ENCODE measurements at regions not wholly inside any gene's neighbourhood (a gene's known extent, or its start where the extent isn't known, plus 50 kb on each side); places are given as distances from the start of the nearest gene placed in this dataset.
"Not testable (repeated sequence)": the region's sequence is repeated elsewhere in the genome, so short reads cannot be mapped to it uniquely, and the experiment has no call there.

DNA sequence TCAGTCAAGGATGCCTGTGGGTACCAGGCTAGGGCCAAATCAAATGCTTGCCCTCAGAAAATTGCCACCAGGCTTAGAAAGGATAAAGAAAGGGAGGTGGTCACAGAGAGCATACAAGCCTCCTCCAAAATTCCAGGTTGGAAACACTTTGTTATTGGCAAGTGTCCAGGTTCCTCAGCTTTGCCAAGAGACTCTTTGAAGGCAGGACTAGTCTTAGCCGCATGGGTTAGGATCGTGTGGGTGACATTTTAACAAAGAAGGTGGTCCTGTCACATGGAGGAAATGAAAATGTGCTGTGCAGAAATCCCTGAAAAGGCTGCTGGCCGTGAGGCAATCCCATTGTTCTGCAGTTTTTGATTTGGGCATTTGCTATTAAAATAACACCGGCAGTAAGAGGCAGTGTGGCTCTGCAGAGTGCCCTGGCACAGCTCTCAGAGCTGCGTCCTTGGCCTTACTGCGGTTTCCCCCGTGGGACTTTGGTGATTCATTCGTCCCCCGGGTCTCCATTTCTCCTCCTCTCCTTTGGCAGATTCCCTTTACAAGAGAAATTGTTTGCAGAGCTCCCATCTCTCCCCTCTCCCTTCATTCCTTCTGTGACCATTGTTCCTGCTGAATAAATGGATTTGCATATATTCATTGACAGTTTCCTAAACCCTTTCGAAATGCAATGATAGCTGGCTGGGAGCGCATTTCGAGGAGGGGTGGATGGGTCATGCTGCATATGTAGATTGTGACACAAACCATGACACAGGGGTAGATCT, 187.3 kb downstream of the VAPA start:
- in situ Hi-C loops (cut with HindIII; ENCODE audit: low pct_ligation_motif_present, low pct_unique_long_range_greater_than_20kb, low sequenced_read_pairs) = no loop called here
- DNase-seq = no peak

DNA sequence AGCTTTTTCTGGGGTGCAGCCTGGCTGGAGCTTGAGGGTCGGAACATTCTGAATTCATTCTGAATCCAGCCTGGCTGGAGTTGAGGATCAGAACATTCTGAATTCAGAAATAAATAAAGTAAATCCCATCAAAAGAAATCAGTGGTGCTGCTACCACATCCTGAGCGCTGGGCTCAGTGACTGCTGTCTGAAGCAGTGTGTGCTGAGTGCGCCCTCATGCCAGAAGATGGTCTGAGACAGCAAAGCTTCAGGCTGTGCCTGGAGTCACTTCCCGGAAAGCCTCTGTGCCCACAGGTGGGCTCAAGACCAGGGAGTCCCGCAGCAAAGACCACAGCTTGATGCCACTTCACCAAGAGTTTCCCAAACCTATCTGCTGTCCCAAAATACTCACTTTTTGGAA, 187.9 kb downstream of the VAPA start:
- DNase-seq = no peak
- in situ Hi-C loops (cut with HindIII; ENCODE audit: low pct_ligation_motif_present, low pct_unique_long_range_greater_than_20kb, low sequenced_read_pairs) = no loop called here

DNA sequence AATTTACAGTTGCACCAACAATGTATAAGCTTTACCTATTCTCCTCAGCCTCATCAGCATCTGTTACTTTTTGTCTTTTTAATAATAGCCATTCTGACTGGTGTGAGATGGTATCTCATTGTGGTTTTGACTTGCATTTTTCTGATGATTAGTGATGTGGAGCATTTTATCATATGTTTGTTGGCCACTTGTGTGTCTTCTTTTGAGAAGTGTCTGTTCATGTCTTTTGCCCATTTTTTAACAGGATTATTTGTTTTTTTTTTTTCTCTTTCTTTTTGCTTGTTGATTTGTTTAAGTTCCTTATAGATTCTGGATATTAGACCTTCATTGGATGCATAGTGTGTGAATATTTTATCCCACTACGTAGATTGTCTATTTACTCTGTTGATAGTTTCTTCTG, 191.3 kb downstream of the VAPA start:
- in situ Hi-C loops (cut with HindIII; ENCODE audit: low pct_ligation_motif_present, low pct_unique_long_range_greater_than_20kb, low sequenced_read_pairs); DNase-seq: not testable (repeated sequence)

DNA sequence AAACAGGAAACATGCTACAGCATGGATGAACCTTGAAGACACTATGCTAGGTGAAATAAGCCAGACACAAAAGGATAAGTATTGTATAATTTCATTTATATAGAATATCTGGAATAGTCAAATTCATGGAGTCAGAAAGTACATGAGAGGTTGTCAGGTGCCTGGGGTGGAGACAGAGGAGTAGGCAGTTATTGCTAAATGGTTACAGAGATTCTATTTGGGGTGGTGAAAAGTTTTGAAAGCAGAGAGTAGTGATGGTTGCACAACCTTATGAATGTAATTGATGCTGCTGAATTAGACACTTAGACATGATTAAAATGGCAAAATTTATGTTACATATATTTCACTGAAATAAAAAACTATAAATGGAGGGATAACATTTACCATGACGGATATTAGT, 197.4 kb downstream of the VAPA start:
- DNase-seq = no peak
- in situ Hi-C loops (cut with HindIII; ENCODE audit: low pct_ligation_motif_present, low pct_unique_long_range_greater_than_20kb, low sequenced_read_pairs) = no loop called here

DNA sequence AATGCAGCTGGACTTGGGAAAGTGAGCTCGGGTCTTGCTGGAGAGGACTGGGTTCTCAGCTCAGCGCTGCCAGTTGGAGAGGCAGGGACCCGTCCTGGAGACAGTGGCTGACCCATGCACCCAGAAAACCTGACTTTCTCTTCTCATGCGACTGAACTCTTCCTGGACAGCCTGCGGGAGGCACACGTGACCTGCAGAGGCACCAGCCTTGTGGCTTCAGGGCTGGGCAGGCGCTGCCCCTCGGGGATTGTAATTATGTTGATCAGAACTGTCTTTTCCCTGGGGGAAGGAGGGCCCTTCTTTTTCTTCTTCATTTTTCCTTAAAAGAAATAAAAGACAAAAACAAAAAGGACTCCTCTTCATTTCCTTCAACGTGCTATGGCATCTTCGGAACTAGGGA, 198.1 kb downstream of the VAPA start:
- in situ Hi-C loops (cut with HindIII; ENCODE audit: low pct_ligation_motif_present, low pct_unique_long_range_greater_than_20kb, low sequenced_read_pairs) = no loop called here
- no peak for DNase-seq

DNA sequence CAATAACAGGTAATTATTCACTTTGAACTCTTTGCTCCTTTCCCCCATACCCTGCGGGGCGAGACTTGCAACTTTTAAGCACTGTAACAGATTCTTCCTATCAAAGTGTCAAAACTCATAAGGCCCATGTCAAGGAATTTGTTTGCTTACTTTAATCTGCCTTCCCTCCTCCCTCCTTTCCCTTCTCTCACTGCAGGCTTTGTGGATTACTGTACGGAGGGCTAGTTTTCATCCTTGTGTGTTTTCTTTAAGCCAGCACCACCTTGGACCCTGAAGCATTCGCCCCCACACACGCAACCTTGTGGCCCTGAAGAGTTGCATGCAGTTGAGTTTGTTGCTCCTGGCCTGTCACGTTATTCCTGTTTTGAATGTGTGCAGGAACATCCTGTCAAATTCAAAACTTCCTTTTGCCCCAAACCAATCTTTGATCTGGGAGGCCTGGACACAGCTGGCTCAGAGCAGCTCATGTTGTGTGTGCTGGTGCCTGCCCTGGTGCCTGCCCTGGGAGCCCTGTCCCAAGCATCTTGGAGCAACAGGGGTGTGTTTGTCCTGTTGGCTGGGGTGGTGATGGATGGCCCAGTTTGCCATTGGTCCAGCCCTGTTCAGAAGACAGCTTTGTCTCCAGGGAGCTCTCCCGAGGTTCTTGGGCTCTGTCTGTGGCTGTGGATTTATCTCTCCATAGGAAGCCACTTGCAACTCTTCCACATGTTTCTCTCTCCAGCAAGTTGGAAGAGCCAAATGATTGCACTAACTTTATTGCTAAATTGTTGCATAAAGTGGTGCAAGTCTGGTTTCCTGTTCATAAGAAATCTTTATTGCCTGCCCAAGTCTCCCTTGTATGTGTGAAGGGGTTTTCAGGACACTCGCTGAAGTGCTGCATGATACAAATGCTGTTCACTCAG, 199.6 kb downstream of the VAPA start:
- in situ Hi-C loops (cut with HindIII; ENCODE audit: low pct_ligation_motif_present, low pct_unique_long_range_greater_than_20kb, low sequenced_read_pairs) = no loop called here
- DNase-seq = no peak

DNA sequence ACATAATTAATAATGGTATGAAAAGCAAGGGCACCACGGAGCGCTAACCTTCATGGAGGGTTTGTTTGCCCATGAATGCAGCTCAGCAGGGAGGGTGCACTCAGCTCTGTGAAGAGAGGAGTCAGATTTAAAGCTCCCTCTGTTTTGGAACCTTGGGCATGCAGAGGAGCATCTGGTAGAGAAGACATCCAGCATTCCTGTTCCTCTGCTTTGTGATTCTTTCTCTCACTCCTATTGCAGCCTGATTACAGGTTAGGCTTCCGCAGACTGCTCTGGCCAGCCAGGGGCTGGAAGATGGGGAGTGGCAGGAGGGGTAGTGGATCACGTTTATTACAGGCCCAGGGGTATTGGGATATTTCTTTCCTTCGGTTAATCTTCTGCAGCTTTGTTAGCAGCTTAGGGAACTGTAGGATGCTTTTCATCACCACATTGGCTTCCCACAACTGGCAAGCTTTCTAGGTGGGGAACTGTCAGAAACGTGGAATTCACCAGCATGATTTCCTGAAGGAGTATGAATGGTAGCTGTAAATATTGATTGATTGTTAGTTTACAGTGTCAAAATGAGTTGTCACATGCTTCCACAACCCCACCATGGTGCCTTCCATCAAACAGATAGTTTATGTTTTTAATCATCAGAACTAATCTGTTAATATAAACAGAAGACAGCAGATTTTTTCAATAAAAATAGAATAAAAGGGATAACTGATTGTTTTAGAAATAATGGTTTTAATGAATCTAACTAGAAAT, 201.1 kb downstream of the VAPA start:
- no peak for DNase-seq
- in situ Hi-C loops (cut with HindIII; ENCODE audit: low pct_ligation_motif_present, low pct_unique_long_range_greater_than_20kb, low sequenced_read_pairs) = no loop called here

DNA sequence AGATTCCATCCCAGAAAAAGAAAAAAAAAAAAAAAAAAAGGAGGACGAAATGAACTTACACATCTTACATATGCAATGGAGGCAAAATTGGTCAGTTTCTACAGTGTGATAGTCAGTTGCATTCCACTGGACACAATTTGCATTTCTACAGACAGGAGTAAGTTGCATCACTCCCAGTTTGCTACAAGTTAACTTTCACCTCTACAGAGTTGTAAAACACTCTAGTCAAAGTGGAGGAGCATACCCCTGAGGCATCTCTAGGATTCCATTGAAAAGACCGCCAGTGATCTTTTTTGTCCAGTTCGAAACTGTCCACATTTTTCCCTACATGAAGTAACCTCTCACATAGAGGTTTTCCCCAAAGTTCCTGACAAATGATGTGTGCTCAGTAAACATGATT, 202.8 kb downstream of the VAPA start:
- in situ Hi-C loops (cut with HindIII; ENCODE audit: low pct_ligation_motif_present, low pct_unique_long_range_greater_than_20kb, low sequenced_read_pairs) = no loop called here
- no peak for DNase-seq

DNA sequence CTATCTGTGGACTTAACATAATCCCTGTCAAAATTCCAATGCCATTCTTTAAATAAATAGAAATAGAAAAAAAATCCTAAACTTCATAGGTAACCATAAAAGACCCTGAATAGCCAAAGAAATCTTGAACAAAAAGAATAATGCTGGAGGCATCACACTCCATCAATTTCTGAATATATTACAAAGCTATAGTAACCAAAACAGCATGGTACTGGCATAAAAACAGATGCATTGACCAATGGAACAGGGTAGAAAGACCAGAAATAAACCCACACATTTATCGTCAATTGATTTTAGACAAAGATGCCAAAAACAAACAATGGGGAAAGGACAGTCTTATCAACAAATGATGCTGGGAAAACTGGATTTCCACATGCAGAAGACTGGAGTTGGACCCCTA, 205.7 kb downstream of the VAPA start:
- in situ Hi-C loops (cut with HindIII; ENCODE audit: low pct_ligation_motif_present, low pct_unique_long_range_greater_than_20kb, low sequenced_read_pairs) = no loop called here
- no peak for DNase-seq

DNA sequence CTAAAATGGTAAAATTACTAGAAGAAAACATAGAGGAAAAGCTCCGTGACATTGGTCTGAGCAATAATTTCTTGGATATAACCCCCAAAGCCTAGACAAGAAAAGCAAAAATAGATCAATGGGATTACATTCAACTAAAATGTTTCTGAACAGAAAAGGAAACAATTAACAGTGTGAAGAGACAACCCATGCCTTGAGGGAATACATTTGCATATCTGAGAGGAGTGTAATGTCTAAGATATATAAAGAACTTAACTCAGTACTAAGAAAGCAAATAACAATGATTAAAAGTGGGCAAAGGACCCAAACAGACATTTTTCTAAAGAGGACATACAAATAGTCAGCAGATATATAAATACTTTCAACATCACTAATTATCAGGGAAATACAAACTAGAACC, 206.2 kb downstream of the VAPA start:
- in situ Hi-C loops (cut with HindIII; ENCODE audit: low pct_ligation_motif_present, low pct_unique_long_range_greater_than_20kb, low sequenced_read_pairs) = no loop called here
- DNase-seq = no peak

DNA sequence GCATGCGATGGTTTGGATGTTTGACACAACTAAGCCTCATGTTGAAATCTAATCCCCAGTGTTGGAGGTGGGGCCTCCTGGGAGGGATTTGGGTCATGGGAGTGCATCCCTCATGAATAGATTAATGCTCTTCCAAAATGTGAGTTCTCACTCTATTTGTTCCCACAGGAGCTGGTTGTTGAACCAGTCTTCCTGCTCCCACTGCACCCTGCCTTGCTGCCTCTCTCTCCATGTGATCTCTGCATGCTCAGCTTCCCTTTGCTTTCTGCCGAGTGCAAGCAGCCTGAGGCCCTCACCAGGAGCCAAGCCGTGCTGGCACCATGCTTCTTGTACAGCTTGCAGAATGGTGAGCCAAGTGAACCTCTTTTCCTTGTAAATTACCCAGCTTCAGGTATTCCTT, 206.8 kb downstream of the VAPA start:
- in situ Hi-C loops (cut with HindIII; ENCODE audit: low pct_ligation_motif_present, low pct_unique_long_range_greater_than_20kb, low sequenced_read_pairs) = no loop called here
- DNase-seq = no peak

DNA sequence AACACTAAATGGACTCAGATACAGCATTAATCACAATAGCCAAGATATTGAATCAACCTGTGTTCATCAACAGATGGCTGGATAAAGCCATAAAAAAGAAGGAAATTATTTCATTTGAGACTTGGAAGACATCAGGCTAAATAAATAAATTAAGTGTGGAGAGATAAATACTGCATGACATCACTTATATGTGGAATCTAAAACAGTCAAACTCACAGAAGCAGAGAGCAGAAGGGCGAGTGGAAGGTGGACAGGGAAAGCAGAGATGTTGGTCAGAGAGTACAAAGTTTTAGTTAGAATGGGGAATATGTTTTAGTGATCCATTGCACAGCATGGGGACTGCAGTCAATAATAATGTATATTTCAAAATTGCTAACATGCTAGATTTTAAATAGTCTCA, 207.2 kb downstream of the VAPA start:
- DNase-seq = no peak

DNA sequence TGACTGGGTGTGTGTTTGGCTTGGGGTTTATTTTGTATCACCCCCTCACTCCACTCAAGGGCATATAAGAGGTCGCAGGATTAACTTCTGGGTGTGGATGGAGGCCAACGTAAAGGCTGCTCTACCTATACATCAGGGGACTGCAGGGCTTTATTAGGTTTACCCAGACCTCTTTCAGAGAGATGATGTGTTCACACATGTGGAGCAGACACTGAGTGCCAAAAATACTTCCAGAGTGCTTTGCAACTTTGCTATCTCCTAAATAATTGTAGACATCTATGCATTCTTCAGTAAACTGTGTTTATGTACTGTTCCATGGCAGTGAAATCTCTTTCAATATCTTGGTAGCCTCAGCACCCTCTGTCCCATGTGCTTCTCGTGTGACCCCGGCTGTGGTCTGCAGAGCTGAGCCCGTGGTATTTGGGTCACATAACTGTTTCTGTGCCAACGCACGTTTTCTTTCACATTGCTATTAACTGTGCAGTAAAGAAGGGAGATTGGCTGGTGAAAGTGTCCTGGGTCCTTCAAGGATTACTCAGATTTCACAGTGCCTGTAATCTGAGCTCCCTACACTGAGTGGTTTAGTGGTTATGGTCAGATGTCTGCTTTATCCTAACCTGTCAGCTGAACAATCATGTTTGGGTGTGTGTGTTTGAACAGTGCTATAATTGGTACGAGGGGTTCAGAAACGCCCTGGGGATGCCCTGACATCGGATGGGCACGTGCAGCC, 208.1 kb downstream of the VAPA start:
- in situ Hi-C loops (cut with HindIII; ENCODE audit: low pct_ligation_motif_present, low pct_unique_long_range_greater_than_20kb, low sequenced_read_pairs) = no loop called here
- no peak for DNase-seq

More for the DNA sequence above, 207.2 kb downstream of the VAPA start:
- in situ Hi-C loops (cut with HindIII; ENCODE audit: low pct_ligation_motif_present, low pct_unique_long_range_greater_than_20kb, low sequenced_read_pairs) = no loop called here

DNA sequence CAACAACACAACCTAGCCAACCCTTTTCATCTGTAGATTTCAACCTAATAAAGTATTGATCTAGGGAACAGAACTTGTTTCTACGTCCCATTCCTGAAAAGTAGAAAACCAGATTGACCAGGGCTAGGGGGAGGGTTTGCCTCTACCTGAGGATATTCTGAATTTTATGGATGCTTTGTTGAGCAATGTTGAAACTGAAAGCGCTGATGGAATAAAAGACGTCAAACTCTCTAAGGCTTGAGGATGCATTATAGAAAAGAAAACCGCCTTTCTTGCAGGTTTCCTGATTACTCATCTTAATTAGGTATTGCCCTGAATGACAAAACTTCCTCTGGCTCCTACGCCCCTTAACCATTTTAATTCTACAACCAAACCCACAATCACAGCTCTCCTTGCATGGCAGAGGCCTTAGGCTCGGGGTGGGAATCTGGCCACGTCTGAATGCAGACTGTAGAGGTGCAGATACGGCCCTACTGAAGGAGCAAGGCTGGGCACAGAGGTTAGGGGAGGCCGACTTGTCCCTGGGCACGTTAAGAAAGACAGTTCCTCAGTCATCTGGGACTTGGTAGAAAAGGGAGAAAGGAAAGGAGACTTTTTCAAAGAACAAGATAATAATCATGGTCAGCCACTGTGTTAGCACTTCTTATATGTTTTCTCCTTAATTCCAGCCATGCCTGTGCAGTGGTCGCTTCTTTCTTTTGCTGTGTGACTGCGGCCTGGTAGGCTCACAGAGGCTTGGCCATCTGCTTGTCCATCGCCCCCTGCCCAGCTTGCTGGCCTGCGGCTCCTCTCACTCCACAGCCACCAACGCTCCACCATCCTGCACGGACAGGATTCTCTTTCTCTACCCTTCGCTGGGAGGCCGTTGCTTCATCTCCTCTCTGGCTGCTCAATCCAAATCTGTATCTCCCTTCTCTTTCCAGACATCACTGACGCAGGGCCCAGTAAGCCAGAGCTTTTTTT, 209.5 kb downstream of the VAPA start:
- no peak for DNase-seq
- in situ Hi-C loops (cut with HindIII; ENCODE audit: low pct_ligation_motif_present, low pct_unique_long_range_greater_than_20kb, low sequenced_read_pairs) = no loop called here

DNA sequence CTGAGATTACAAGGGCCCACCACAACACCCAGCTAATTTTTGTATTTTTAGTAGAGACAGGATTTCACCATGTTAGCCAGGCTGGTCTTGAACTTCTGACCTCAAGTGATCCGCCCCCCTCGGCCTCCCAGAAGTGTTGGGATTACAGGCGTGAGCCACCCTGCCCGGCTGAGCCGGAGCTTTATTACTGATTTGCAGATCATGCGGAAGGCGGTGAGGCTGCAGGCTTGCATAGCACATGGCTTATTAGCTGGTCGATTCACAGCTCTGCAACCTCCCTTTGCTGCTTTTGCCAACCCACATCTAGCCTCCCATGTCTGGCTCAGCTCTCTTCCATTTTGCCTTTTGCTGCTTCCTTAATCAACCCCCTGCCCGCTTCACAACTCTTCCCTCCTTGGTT, 210.3 kb downstream of the VAPA start:
- no peak for DNase-seq
- in situ Hi-C loops (cut with HindIII; ENCODE audit: low pct_ligation_motif_present, low pct_unique_long_range_greater_than_20kb, low sequenced_read_pairs) = no loop called here

DNA sequence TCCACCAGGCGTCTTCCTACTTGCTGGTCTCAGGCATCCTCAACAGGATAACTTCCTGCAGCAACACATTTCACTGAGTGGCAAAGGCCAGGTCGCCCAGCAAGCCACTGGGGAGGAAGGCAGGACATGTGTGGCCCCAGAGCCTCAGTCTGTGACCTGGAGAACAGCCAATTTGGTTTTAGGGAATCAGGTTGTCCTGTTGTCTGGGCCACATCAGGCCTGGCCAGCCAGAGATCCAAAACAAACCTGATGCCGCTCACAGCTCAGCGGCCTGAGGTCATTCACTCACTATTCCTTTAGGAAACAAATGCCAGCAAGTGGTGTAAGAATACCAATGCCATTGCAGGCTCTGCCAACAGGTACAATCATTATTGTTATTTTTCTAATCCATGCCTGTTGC, 210.7 kb downstream of the VAPA start:
- in situ Hi-C loops (cut with HindIII; ENCODE audit: low pct_ligation_motif_present, low pct_unique_long_range_greater_than_20kb, low sequenced_read_pairs) = no loop called here
- no peak for DNase-seq

DNA sequence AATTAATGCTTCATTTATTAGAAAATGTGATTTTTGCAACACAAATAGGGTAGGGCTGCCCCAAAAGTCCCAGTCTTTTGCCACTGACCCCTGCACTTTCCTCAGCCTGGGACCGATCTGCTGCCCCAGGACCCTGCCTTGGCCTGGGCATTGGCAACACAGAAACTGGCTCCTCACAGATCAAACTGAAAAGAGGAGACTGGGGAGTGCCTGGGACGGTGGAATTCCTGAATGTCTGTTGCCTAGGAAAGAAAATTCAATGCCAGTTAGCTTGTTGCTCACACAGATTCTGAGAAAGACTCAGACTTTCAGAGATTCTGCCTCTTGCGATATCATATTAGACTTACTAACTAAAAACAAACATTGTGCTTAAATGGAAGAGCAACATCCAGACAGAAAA, 211.2 kb downstream of the VAPA start:
- in situ Hi-C loops (cut with HindIII; ENCODE audit: low pct_ligation_motif_present, low pct_unique_long_range_greater_than_20kb, low sequenced_read_pairs) = no loop called here
- no peak for DNase-seq

DNA sequence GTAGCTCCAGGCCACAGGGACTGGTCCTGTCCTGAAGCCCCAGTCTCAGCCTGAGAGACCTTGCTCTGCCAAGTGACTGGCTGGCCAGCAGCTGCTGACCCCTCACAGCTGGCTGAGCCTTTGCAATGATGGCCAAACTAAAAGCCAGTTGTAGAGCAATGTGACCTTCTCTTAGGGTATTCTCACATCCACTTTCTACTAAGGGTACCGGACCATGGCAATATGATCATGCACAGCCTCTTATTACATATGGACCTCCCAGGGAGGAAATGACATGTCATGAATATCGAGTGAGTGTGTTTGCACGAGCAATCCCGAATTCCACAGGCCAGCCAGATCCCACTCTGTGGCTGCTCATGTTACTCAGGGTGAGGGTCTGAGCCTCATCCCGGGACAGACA, 213.9 kb downstream of the VAPA start:
- no peak for DNase-seq
- in situ Hi-C loops (cut with HindIII; ENCODE audit: low pct_ligation_motif_present, low pct_unique_long_range_greater_than_20kb, low sequenced_read_pairs) = no loop called here

Data from ACHN (cell line).